ENCODE measurements at regions not wholly inside any gene's neighbourhood (a gene's known extent, or its start where the extent isn't known, plus 50 kb on each side); places are given as distances from the start of the nearest gene placed in this dataset.
"Not testable (repeated sequence)": the region's sequence is repeated elsewhere in the genome, so short reads cannot be mapped to it uniquely, and the experiment has no call there.

- no peak for DNase-seq
- no peak for TF ChIP-seq CTCF (IDR thresholded peaks at IDR 0.05; ENCODE audit: unreplicated experiment)
- BruUV-seq (replicated peaks): no TSS peak
- intact Hi-C loops (cut with micrococcal nuclease; ENCODE audit: unreplicated experiment): no loop called here
- peaks cover 5% of the 10 kb centered on the region for H3K9me3 Mint-ChIP-seq (ENCODE audit: low read depth, unreplicated experiment)
- H3K27me3 Mint-ChIP-seq (ENCODE audit: unreplicated experiment): no peaks in the 10 kb centered on the region
- H3K27ac Mint-ChIP-seq (ENCODE audit: unreplicated experiment): no peak overlapping the region
- H3K36me3 Mint-ChIP-seq (ENCODE audit: insufficient read depth, unreplicated experiment): no peaks in the 10 kb centered on the region
- H3K4me3 Mint-ChIP-seq (ENCODE audit: low read depth, unreplicated experiment): no peak overlapping the region
- CTCF ChIA-PET: no interaction called here
- peaks cover 28% of the 10 kb centered on the region for H3K4me1 Mint-ChIP-seq (ENCODE audit: low read depth, unreplicated experiment)
Measured at GRCh38 chr2:75290600-75291150, 91.4 kb upstream of the TACR1 start.

- H3K27ac Mint-ChIP-seq (ENCODE audit: unreplicated experiment): no peak overlapping the region
- BruUV-seq (replicated peaks): no TSS peak
- H3K9me3 Mint-ChIP-seq (ENCODE audit: low read depth, unreplicated experiment): peaks cover 7% of the 10 kb centered on the region
- peaks cover 28% of the 10 kb centered on the region for H3K4me1 Mint-ChIP-seq (ENCODE audit: low read depth, unreplicated experiment)
- H3K27me3 Mint-ChIP-seq (ENCODE audit: unreplicated experiment): no peaks in the 10 kb centered on the region
- no peak overlapping the region for H3K4me3 Mint-ChIP-seq (ENCODE audit: low read depth, unreplicated experiment)
- intact Hi-C loops (cut with micrococcal nuclease; ENCODE audit: unreplicated experiment): no loop called here
- H3K36me3 Mint-ChIP-seq (ENCODE audit: insufficient read depth, unreplicated experiment): no peaks in the 10 kb centered on the region
- no peak for DNase-seq
- no peak for TF ChIP-seq CTCF (IDR thresholded peaks at IDR 0.05; ENCODE audit: unreplicated experiment)
- CTCF ChIA-PET: no interaction called here
Measured at GRCh38 chr2:75289771-75290170, 90.5 kb upstream of the TACR1 start.

- H3K9me3 Mint-ChIP-seq (ENCODE audit: low read depth, unreplicated experiment); BruUV-seq (replicated peaks); H3K36me3 Mint-ChIP-seq (ENCODE audit: insufficient read depth, unreplicated experiment); intact Hi-C loops (cut with micrococcal nuclease; ENCODE audit: unreplicated experiment); H3K27ac Mint-ChIP-seq (ENCODE audit: unreplicated experiment); CTCF ChIA-PET; H3K27me3 Mint-ChIP-seq (ENCODE audit: unreplicated experiment); H3K4me3 Mint-ChIP-seq (ENCODE audit: low read depth, unreplicated experiment); DNase-seq: not testable (repeated sequence)
- peaks cover 28% of the 10 kb centered on the region for H3K4me1 Mint-ChIP-seq (ENCODE audit: low read depth, unreplicated experiment)
Measured at GRCh38 chr2:75289178-75289577, 89.9 kb upstream of the TACR1 start.

- H3K4me1 Mint-ChIP-seq (ENCODE audit: low read depth, unreplicated experiment): peaks cover 28% of the 10 kb centered on the region
Measured at GRCh38 chr2:75288760-75289159, 89.4 kb upstream of the TACR1 start.

More at GRCh38 chr2:75288760-75289159, 89.4 kb upstream of the TACR1 start:
- intact Hi-C loops (cut with micrococcal nuclease; ENCODE audit: unreplicated experiment): no loop called here
- no peak for TF ChIP-seq CTCF (IDR thresholded peaks at IDR 0.05; ENCODE audit: unreplicated experiment)
- CTCF ChIA-PET: no interaction called here
- no peak overlapping the region for H3K27ac Mint-ChIP-seq (ENCODE audit: unreplicated experiment)
- H3K4me3 Mint-ChIP-seq (ENCODE audit: low read depth, unreplicated experiment): no peak overlapping the region
- BruUV-seq (replicated peaks): no TSS peak
- H3K9me3 Mint-ChIP-seq (ENCODE audit: low read depth, unreplicated experiment): peaks cover 7% of the 10 kb centered on the region
- H3K27me3 Mint-ChIP-seq (ENCODE audit: unreplicated experiment): no peaks in the 10 kb centered on the region
- H3K36me3 Mint-ChIP-seq (ENCODE audit: insufficient read depth, unreplicated experiment): no peaks in the 10 kb centered on the region
- no peak for DNase-seq

All from Calu3 (cell line).